Lung (tissue), 11 donors: ENCODE measurements at regions not wholly inside any gene's neighbourhood (a gene's known extent, or its start where the extent isn't known, plus 50 kb on each side); places are given as distances from the start of the nearest gene placed in this dataset.

Experiments
- ATAC-seq: fragments of 200-7000 bp; cut with Tn5 transposase; one replicate; pipeline ENCODE4 v1.9.1; 2020; ENCODE audit warnings: moderate number of reproducible peaks; ENCODE audit not compliant: insufficient read depth, low FRiP score
- DNase-seq, 3 donors: peaks; one replicate each; pipeline ENCODE4 v3.0.0-alpha.2; 2013 to 2017
- H3K27ac ChIP-seq, 2 donors: one replicate each; pipeline ENCODE4 v1.5.1; 2013; ENCODE audit warnings: mild to moderate bottlenecking in 2 of 2, moderate library complexity in 2 of 2, control low read depth in 1 of 2, inconsistent platforms in 1 of 2, low read depth in 1 of 2, low read length in 1 of 2
- H3K27me3 ChIP-seq, 3 donors: one replicate each; pipeline ENCODE4 v1.5.1; 2013; ENCODE audit warnings: low read length in 2 of 3; ENCODE audit not compliant: control insufficient read depth in 3 of 3, insufficient read depth in 3 of 3
- H3K36me3 ChIP-seq, 4 donors: one replicate each; pipeline ENCODE4 v1.5.1; 2013; ENCODE audit warnings: low read length in 4 of 4, mild to moderate bottlenecking in 1 of 4, moderate library complexity in 1 of 4; ENCODE audit not compliant: control insufficient read depth in 4 of 4, insufficient read depth in 4 of 4
- H3K4me1 ChIP-seq, 5 donors: one replicate each; pipeline ENCODE4 v1.5.1; 2013; ENCODE audit warnings: low read length in 5 of 5, mild to moderate bottlenecking in 2 of 5, moderate library complexity in 1 of 5; ENCODE audit not compliant: control insufficient read depth in 5 of 5, insufficient read depth in 5 of 5
- H3K4me3 ChIP-seq: one replicate; pipeline ENCODE4 v1.5.1; 2013; ENCODE audit warnings: mild to moderate bottlenecking, control low read depth, moderate library complexity
- H3K9ac ChIP-seq, 2 donors: one replicate each; pipeline ENCODE4 v1.5.1; 2013; ENCODE audit warnings: low read length in 2 of 2, control low read depth in 1 of 2; ENCODE audit not compliant: insufficient read depth in 1 of 2
- H3K9me3 ChIP-seq, 4 donors: one replicate each; pipeline ENCODE4 v1.5.1; 2013; ENCODE audit warnings: low read length in 3 of 4, mild to moderate bottlenecking in 1 of 4, moderate library complexity in 1 of 4; ENCODE audit not compliant: control insufficient read depth in 4 of 4, insufficient read depth in 3 of 4
- CTCF ChIP-seq: IDR thresholded peaks from 2 replicates; pipeline ENCODE4 v1.5.1; 2012; ENCODE audit warnings: mild to moderate bottlenecking; ENCODE audit errors: control extremely low read depth, extremely low read depth
- WGBS, 2 donors: extraction: QIAGEN DNeasy Blood & Tissue Kit; methylation state at CpG; one replicate each; pipeline ENCODE4 v1.1.7; 2013; 5-methylcytosine and 5-hydroxymethylcytosine counted together
- donor health status: control.
- donor health status: control.
- donor health status: Bipolar disorder and iron deficiency.
- donor health status: healthy.
- donor health status: DM: yes; HTN: yes; CAD: no.

GRCh38 chr9:101991926-101992325 lies 253.5 kb upstream of the GRIN3A start:
- no peaks in the 10 kb centered on the region for H3K9me3 ChIP-seq
- no peak for DNase-seq
- H3K27me3 ChIP-seq: no peaks in the 10 kb centered on the region
- H3K4me3 ChIP-seq: no peak overlapping the region
- H3K9ac ChIP-seq: no peak overlapping the region
- no peak for TF ChIP-seq CTCF
- no peaks in the 10 kb centered on the region for H3K36me3 ChIP-seq
- no peak for ATAC-seq
- H3K4me1 ChIP-seq: no peaks in the 10 kb centered on the region
- no peak overlapping the region for H3K27ac ChIP-seq

GRCh38 chr9:101977614-101978210 lies 239.3 kb upstream of the GRIN3A start:
- Histone ChIP-seq H3K27me3 (no peaks in the 10 kb centered on the region), H3K4me1 (no peaks in the 10 kb centered on the region), H3K4me3 (no peak overlapping the region), H3K27ac (no peak overlapping the region), H3K9ac (no peak overlapping the region), H3K9me3 (no peaks in the 10 kb centered on the region), H3K36me3 (no peaks in the 10 kb centered on the region)
- DNase-seq (peak in 2 of 3 donors; percentile 13 to 34), ATAC-seq (no peak)
- no peak for TF ChIP-seq CTCF
- 0 to 3% methylated on average over 2 of the region's 2 CpGs for WGBS, 2 donors

GRCh38 chr9:101970609-101971008 lies 232.2 kb upstream of the GRIN3A start:
- Histone ChIP-seq H3K27me3 (no peaks in the 10 kb centered on the region), H3K4me1 (no peaks in the 10 kb centered on the region), H3K36me3 (no peaks in the 10 kb centered on the region), H3K9ac (no peak overlapping the region), H3K9me3 (no peaks in the 10 kb centered on the region), H3K27ac (no peak overlapping the region), H3K4me3 (no peak overlapping the region)
- ATAC-seq (no peak), DNase-seq (no peak)
- TF ChIP-seq CTCF: no peak

- TF ChIP-seq CTCF: no peak
- Histone ChIP-seq H3K9me3 (peaks cover 0 to 2% (median 0%) of the 10 kb centered on the region in 4 donors), H3K36me3 (no peaks in the 10 kb centered on the region), H3K4me1 (no peaks in the 10 kb centered on the region), H3K9ac (no peak overlapping the region), H3K27me3 (no peaks in the 10 kb centered on the region), H3K27ac (no peak overlapping the region), H3K4me3 (no peak overlapping the region)
- 88 to 93% methylated on average over 1 of the region's 1 CpG for WGBS, 2 donors
- DNase-seq: no peak
- ATAC-seq: no peak
Observed at GRCh38 chr9:101968392-101968791, 229.9 kb upstream of the GRIN3A start.
